ENCODE measurements at regions not wholly inside any gene's neighbourhood (a gene's known extent, or its start where the extent isn't known, plus 50 kb on each side); places are given as distances from the start of the nearest gene placed in this dataset.
"Not testable (repeated sequence)": the region's sequence is repeated elsewhere in the genome, so short reads cannot be mapped to it uniquely, and the experiment has no call there.

DNA sequence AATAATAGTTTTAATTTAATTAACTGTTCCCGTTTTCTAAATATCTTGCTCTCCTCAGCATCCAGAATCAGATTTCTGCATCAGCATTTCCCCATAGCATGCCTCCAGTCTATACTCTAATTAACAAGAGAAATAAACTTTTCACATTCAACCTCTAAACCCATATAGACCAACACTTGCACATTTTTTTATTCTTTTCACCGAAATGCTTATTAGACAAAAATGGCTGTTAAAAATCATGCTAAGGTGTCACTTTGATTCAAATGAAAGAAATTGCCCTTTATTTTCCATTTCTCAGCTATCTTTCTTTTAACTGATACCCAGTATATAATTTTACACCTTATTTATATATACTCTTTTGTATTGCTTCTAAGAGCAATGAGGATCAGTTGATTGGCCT is 1107.1 kb upstream of the EPHA6 start:
- DNase-seq: no peak

DNA sequence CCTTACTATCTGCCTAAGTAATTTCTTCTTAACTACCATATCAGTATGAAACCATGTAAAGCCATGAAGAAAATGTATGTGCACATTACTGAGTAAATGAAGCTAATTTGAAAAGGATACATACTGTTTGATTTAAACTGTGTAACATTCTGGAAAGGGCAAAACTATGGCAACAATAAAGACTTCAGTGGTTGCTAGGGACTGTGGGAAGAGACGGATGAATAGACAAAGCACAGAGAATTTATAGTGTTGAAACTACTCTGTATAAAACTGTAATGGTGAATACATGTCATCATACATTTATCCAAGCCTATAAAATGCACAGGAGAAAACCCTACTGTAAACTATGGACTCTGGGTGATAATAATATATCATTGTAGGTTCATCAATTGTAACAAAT is 1103.7 kb upstream of the EPHA6 start:
- no peak for DNase-seq

DNA sequence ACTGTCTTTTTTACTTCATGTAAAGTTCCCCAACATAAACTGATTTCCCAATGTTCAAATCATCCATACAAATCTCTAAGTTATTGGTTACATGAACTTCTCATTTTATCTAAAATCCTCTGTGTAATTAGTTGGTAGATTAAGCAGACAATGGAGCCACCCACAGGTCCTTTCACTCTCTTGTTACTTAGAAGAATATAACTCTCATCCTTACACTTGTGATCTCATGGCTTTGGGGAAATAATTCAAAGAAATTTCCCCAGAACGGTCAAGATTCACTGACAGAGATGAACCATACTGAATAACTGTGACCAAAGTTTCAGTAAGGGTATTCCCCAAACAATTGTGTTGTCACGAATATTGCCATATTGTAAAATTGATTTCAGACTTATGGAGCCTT is 1102.6 kb upstream of the EPHA6 start:
- no peak for DNase-seq

DNA sequence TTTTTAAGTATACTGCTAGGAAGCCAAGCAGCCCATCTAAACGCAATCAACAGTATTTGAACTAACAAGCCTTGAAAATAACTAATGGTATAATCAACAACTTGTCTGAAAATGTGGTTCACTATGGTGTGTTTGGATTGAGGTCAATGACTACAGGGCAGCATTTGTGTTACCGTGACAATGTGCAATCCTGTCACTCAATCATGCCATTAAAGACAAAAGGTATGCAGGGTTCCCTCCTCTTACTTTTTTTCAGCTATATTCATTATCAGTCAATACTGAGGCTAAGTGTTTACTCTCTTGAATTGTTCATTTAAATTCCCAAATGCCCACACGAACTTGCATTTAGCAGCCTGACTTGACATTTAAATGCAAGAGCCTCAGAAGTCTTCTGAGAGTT is 1099.3 kb upstream of the EPHA6 start:
- DNase-seq: no peak

DNA sequence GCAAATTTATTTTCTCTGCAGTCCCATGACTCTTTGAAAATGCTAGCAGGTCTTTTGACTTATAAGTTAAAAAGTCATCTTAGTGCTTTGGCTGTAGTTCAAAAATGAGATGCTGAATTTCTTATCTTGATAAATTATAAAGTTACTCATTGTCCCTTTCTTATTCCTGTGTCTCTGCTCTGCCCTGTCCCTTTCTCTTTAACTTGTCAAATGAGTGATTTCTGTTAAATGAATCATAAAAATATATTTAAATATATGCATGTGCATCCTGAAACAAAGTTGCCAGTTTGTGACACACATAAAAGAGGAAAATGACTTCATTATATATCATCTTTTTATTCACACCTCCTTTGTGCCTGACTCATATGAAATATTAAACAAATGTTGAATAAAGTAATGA is 1097.3 kb upstream of the EPHA6 start:
- DNase-seq: no peak

DNA sequence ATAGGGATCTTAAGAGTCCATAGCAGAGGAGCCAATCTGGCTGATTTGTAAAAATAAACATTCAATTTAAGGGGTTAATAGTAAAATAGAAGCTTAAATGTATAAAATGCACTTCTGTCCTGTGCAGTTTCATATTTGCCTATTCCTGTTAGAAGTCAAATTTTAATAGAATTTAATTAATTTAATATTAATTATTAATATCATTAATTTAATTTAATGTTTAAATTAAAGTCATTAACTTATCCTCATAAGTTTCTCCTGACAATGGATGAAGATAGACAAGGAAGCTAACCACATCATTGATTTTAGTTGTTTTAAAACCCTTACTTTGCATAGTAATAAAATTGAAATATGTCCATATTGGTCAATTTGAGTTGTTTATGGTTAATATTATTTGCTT is 1096.2 kb upstream of the EPHA6 start:
- no peak for DNase-seq

DNA sequence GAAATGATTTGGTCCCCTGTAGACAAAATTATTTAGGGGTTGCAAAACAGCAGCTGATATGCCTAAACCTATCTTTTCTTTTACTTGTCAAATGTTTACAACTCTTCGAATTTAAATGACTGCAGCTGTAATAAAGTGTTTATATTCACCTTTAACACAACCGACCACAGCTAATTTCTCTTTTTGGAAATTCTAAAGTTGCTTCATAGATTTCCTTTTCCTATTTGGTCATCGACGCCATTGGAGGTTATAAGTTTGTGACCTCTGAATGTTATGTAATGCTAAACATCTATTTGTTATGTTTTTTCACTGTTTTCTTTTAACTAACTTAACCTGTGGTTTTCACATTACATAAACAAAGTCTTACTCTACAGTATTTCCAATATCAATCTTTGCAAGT is 1094.9 kb upstream of the EPHA6 start:
- DNase-seq: no peak

DNA sequence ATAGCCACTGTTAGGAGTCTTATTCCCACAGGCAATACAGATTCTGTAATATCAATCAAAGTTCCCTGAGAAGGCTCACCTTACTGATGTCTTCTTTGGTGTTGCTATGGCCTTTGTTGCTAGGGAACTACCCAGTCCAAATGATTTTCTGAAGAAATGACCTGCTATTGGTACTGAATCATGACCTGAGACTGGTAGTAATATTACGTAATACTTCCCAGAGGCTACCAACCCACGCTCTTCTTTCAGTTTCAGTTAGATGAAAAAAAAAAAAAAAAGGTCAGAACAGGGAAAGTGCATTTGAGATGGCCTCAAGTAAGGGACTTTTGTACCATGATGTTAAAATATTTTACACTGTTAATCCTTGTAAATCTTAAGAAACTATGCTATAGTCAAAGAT is 1092.5 kb upstream of the EPHA6 start:
- DNase-seq: no peak

DNA sequence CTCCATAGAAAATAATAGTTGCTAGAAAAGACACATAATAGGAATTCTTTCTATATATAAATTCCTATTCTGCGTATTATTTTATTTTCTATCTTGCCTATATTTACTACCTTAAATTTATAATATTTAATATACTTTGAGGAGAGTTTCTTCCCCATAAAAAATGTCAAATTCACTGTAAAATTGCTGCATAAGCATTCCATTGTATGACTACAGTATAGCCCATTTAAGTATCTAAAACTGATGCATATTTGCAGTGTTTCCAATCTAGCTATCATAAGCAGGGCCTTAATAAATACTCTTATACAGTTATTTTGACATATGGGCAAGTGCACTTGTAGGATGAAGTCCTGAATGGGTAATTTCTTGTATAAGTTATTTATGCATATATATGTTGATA is 1088.6 kb upstream of the EPHA6 start:
- DNase-seq: no peak

DNA sequence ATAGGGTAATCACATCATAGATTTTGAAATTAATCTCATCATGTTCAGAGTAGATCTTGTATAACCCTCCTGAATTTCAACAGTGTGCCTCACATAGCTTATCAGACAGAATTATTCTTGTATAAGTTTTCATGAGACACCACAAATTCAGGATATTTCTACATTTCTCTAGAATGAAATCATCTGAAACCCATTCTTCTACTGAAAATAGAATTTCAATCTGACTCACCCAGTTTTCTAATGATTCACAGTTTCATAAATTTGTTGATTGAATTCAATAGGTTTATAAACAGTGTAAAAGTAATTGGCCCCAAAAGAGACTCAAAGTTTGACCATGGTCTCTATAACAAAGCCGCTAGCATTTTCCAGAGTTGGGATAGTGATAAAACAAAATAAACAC is 1082.6 kb upstream of the EPHA6 start:
- no peak for DNase-seq

DNA sequence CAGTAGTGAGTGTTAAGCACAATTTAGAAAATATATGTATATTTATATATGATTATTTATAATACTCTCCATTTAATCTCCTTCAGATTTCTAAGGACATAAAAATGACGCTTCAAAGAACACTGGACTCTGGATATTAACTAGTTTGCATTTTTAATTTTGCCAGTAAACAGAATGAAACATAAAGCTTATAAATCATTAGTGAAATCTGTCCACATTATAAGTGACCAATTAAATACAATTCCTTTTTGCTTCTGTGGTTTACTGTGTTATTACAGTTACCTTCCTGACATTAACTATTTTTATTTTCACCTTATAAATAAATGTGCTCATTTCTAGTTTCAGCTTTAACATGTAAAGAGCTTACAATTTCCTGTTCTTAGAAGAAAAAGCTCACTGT is 1081.1 kb upstream of the EPHA6 start:
- DNase-seq: no peak

DNA sequence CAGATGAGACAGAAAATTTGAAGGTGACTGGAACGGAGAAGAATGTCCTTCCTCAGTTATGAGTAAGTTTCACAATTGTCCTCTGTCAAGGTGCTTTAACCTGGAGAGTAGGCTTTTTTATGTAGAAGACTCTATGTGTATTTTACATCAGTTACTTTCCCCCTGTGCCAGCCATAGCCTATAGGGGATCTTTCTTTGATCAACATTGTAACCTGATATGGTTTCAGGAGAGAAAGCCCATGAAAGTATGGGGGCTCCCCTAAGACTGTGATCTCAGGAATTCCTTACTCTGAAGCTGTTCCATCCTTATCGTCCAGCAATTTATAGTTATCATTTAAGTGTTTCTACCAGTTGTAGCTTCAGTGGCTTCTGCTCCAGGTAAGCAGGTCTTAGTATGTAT is 1076.3 kb upstream of the EPHA6 start:
- DNase-seq: no peak

DNA sequence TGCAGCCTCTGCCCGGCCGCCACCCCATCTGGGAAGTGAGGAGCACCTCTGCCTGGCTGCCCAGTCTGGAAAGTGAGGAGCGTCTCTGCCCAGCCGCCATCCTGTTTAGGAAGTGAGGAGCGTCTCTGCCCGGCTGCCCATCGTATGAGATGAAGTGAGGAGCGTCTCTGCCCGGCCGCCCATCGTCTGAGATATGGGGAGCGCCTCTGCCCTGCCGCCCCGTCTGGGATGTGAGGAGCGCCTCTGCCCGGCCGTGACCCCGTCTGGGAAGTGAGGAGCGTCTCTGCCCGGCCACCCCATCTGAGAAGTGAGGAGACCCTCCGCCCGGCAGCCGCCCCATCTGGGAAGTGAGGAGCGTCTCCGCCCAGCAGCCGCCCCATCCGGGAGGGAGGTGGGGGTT is 1069.5 kb upstream of the EPHA6 start:
- not testable (repeated sequence) for DNase-seq

DNA sequence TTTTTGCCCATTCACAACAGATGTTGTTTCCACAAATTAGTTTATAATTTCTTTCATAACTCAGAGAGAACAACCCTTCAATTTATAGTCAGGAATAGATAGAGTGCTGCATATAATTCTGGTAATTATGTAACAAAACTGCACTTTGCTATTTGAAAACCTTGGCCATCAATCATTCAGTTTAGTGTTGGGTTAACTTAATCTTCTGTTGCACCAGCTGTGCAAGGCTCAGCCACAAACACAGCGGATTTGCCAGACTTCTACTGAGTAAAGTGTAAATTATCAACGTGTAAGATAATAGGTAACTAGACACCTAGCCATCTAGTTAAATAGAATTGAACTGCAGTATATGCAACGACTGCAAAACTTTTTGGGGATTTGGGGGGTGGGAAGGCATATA is 1064.3 kb upstream of the EPHA6 start:
- no peak for DNase-seq

DNA sequence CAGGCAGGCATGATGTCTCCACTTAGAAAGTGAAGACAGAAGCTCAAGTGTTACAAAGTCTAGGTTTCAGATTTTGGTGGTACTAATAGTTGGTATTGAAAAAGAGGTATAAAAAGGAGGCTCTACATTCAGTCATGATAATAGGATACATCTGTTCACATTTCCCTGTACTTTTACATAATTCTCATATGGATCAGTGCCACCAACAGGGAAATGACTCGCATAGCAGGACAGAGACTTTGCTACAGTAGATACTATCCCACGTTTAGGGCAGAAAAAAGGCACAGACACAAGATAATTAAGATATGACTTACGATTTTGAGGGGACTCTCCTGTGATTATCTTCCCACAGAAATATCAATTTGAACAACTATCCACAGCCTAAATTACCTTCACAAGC is 1062.9 kb upstream of the EPHA6 start:
- DNase-seq: no peak

DNA sequence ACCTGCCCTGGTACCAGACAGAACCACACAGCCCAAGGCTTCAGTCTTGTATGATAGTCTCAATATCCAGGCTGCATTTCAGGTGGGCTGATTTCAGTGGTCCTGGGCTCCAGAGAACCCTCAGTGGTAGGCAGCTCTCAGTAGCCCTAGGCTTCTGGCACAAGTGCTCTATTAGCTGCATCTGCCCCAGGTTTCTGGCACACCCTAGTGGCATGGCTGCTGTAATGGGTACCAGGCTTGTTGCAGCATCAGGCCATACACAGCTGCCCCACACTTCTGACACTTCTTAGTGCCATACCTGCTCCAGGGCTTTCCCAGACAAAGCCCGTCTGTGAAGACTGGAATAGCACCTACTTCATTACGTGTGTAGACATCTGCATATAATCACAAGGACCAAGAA is 1062.2 kb upstream of the EPHA6 start:
- DNase-seq: no peak

DNA sequence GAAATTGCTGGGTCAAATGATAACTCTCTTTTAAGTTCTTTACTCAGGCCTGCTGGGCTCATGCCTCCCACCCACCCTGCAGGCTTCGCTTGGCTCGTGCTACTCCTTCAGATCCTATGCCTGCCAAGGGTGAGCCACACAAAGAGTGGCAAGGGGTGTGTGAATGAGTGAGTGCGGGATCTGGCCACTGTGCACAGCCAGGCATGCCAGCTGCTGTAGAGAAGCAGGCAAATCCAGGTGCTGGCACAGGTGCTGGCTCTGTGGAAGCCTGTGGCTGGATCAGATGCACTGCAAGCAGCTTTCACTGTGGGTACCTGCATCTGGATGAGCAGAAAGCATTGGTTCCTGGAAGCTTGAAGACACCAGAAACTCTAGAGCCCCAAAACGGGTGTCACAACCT is 1055.7 kb upstream of the EPHA6 start:
- no peak for DNase-seq

DNA sequence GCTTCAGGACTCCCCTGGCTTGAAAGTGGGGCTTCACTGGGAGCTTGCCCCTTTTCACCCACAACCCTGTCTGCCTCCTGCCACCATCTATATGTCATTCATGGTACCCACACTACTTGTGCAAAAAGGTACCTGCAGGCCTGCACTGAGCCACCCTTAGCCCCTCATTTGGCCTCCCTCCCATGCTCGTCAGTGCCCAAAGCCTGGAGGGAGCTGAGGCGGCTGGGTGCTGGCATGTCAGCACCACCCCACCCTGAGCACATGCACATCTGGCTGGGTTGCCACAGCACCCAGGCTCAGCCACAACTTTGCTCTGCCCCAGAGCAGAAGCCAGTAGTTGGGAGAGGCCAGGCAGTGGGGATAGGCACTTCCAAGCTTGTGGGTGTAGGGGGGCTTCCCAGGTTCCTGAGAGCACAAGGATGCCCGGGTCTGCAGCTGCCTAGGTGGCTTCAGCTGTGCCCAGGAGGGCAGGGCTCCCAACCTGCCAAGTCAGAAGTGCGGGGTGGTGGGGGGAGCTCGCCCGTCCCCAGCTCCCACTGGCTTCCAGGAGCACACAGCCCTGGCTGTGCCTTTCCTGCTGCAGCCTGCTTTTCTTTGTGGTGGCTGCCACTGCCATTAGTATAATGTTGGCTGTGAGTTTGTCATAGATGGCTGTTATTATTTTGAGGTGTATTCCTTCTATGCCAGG is 1054.6 kb upstream of the EPHA6 start:
- no peak for DNase-seq

DNA sequence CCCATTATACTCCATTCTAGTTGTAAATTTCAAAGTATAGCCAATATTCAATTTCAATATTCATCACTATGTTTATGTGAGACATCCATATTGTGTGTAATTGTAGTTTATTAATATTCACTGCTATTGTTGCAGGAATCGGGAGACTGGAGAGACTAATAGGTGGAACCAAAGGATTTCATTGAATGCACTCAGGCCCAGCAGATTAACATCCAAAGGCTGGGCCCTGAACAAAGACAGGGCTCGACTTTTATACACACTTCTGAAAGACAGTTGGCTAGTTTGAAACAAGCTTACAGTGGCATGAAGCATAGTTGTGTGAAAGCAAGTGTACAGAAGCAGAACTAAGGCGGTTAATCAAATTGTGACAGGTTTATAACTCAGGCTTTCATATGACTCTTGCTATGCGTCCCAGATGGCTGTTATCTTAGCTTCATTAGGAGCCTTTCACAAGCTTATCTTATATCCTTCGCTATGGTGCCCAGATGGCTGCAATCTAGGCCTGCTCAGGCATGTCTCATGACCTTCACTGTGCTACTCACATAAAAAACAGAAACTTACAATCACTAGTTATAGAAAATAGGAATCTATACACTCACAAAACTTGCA is 1038.8 kb upstream of the EPHA6 start:
- no peak for DNase-seq

DNA sequence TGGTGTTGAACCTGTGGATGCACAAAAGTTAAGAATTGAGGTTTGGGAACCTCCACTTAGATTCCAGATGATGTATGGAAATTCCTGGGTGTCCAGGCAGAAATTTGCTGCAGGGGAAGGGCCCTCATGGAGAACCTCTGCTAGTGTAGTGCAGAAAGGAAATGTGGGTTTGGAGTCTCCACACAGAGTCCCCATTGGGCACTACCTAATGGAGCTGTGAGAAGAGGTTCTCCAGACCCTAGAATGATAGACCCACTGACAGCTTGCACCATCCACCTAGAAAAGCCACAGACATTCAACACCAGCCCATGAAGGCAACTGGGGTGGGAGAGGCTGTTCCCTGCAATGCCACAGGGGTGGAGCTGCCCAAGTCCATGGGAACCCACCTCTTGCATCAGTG is 1032.8 kb upstream of the EPHA6 start:
- DNase-seq: no peak

DNA sequence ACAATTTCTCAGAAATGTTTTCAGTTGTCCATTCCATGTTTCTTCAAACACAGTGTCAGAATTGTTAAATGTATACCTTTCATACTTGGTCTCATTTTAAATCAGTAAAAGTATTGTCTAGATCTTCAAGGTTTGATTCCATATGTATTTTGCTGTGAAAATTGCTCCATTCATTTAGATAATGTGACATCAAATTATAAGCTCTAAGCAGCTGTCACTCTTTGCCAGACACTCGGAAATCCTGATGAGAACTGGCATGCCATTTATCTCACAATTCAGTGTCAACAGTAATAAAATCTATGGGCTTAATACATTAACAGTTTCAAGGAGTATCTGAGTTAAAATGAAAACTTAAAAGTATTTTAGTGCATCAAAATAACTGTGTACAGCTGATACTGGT is 1025.3 kb upstream of the EPHA6 start:
- no peak for DNase-seq

DNA sequence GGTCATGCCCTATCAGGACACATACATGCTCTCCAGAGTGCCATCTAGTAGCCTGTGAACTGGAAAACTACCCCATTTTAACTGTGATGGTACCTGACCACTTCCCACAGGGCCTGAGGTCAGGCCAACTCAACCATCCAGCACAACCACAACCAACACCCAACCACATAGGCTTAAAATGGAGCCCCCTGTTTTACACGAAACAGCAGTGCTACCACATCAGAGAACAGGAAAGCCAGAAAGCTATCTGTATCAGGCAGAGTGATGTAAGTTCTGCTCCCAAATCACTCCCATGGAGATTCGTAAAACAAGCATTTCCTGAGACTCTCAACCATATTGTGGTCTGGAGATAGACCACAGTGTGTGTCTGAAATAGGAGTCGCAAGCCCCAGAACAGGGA is 1017.3 kb upstream of the EPHA6 start:
- DNase-seq: no peak

DNA sequence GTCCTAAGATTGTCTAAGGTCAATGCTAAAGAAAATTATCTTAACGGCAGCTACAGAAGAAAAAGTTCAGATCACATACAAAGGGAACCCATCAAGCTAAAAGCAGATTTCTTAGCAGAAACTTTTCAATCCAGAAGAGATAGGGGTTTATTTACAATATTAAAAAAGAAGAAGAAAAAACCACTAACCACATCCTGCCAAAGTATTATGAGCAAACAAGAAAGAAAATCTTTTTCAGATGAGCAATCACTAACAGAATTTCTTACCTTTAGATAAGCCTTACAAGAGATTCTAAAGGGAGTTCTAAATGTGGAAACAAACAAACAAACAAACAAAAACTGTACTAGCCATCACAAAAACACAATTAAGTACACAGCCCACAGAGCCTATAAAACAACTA is 1015.8 kb upstream of the EPHA6 start:
- no peak for DNase-seq

DNA sequence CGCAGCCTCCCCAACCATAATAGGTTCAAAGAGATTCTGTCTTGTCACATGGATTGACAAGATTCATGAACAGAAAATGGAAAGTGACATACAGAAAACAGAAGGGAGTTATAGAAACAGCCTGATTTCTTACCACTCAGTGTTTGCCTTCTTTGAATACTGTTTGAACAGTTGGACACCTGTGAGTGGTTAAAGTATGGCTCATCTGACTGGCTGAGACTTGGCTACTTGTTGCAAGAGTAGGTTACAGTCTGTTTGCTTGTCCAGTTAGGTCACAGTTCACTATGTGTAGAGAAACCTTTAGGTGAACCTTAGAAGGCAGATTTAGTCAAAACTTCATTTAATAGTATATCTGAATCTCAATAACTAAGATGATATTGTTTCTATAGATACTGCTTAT is 1003.9 kb upstream of the EPHA6 start:
- no peak for DNase-seq

DNA sequence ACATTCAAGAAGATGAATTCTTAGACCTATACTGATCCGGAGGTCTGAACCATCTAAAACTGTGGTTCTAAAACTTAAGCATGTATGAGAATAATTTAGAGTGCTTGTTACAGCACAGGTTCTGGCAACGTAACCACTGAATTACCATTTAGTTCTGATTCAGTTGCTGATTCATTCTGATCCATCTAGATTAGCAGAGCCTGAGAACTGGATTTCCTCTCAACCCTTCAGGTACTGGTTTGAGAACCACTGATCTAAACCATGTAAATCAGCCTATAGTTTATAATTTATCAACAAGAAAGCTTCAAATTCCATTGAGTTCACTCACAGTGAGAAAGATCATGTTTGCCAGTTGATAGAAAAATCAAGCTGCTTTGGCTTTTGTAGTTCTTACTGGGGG is 1001.1 kb upstream of the EPHA6 start:
- DNase-seq: no peak

Data from T-helper 1 cell (primary cell).